ENCODE measurements at regions not wholly inside any gene's neighbourhood (a gene's known extent, or its start where the extent isn't known, plus 50 kb on each side); places are given as distances from the start of the nearest gene placed in this dataset.

GRCh38 chr3:24639061-24639460 lies 144.4 kb upstream of the THRB start:
- H3K36me3 ChIP-seq, result no peaks in the 10 kb centered on the region
- no peaks in the 10 kb centered on the region for H3K4me1 ChIP-seq
- DNase-seq, result no peak
- TF ChIP-seq CTCF (IDR thresholded peaks at IDR 0.05), result no peak
- no peak overlapping the region for H3K4me3 ChIP-seq
- H3K27ac ChIP-seq, result no peak overlapping the region
- no peaks in the 10 kb centered on the region for H3K9me3 ChIP-seq
- intact Hi-C loops (cut with DNase I), result no loop called here
- H3K27me3 ChIP-seq, result no peaks in the 10 kb centered on the region
- ATAC-seq, result no peak

- DNase-seq (no peak), ATAC-seq (no peak)
Measured at GRCh38 chr3:24639481-24640329, 145.1 kb upstream of the THRB start.

GRCh38 chr3:24640330-24640877 lies 145.8 kb upstream of the THRB start:
- H3K27me3 ChIP-seq, result no peaks in the 10 kb centered on the region
- H3K4me1 ChIP-seq, result no peaks in the 10 kb centered on the region
- intact Hi-C loops (cut with DNase I), result loop anchor here (10.0 kb wide), 1 partner anchor 376 kb away; no protein-coding TSS in a partner anchor
- H3K9me3 ChIP-seq, result no peaks in the 10 kb centered on the region
- H3K27ac ChIP-seq, result no peak overlapping the region
- peak; percentile 85 for ATAC-seq
- no peaks in the 10 kb centered on the region for H3K36me3 ChIP-seq
- no peak for DNase-seq
- H3K4me3 ChIP-seq, result no peak overlapping the region
- TF ChIP-seq CTCF (IDR thresholded peaks at IDR 0.05), result peak; percentile 58

More at GRCh38 chr3:24639481-24640329, 145.1 kb upstream of the THRB start:
- no peaks in the 10 kb centered on the region for H3K27me3 ChIP-seq
- no peak overlapping the region for H3K27ac ChIP-seq
- intact Hi-C loops (cut with DNase I), result loop anchor here (10.0 kb wide), 1 partner anchor 375 kb away; no protein-coding TSS in a partner anchor
- no peak for TF ChIP-seq CTCF (IDR thresholded peaks at IDR 0.05)
- H3K9me3 ChIP-seq, result no peaks in the 10 kb centered on the region
- H3K36me3 ChIP-seq, result no peaks in the 10 kb centered on the region
- H3K4me1 ChIP-seq, result no peaks in the 10 kb centered on the region
- no peak overlapping the region for H3K4me3 ChIP-seq

- Histone ChIP-seq H3K4me1 (no peaks in the 10 kb centered on the region), H3K4me3 (no peak overlapping the region), H3K27ac (no peak overlapping the region), H3K27me3 (no peaks in the 10 kb centered on the region), H3K36me3 (no peaks in the 10 kb centered on the region), H3K9me3 (no peaks in the 10 kb centered on the region)
- intact Hi-C loops (cut with DNase I), result loop anchor here (10.0 kb wide), 1 partner anchor 377 kb away; no protein-coding TSS in a partner anchor
- no peak for DNase-seq
- TF ChIP-seq CTCF (IDR thresholded peaks at IDR 0.05), result no peak
- ATAC-seq, result no peak
Measured at GRCh38 chr3:24641628-24642027, 147.0 kb upstream of the THRB start.

- intact Hi-C loops (cut with DNase I), result loop anchor here (10.0 kb wide), 1 partner anchor 380 kb away; no protein-coding TSS in a partner anchor
- no peak for TF ChIP-seq CTCF (IDR thresholded peaks at IDR 0.05)
- H3K9me3 ChIP-seq, result no peaks in the 10 kb centered on the region
- ATAC-seq (no peak), DNase-seq (no peak)
- no peaks in the 10 kb centered on the region for H3K27me3 ChIP-seq
- H3K36me3 ChIP-seq, result no peaks in the 10 kb centered on the region
- no peak overlapping the region for H3K27ac ChIP-seq
- no peaks in the 10 kb centered on the region for H3K4me1 ChIP-seq
- no peak overlapping the region for H3K4me3 ChIP-seq
Measured at GRCh38 chr3:24645047-24645446, 150.4 kb upstream of the THRB start.
